NT2/D1 (cell line): ENCODE measurements at regions not wholly inside any gene's neighbourhood (a gene's known extent, or its start where the extent isn't known, plus 50 kb on each side); places are given as distances from the start of the nearest gene placed in this dataset.
"Not testable (repeated sequence)": the region's sequence is repeated elsewhere in the genome, so short reads cannot be mapped to it uniquely, and the experiment has no call there.

Source experiments
- DNase-seq: peaks from one replicate; pipeline ENCODE4 v3.0.0-alpha.2; 2011; ENCODE audit warnings: low read depth, low spot score
- H3K27me3 ChIP-seq: 2 replicates; pipeline ENCODE4 v1.6.0; 2011; ENCODE audit warnings: mild to moderate bottlenecking; ENCODE audit not compliant: insufficient read length, insufficient read depth
- H3K36me3 ChIP-seq: 2 replicates; pipeline ENCODE4 v1.6.1; 2011; ENCODE audit warnings: mild to moderate bottlenecking, low read length, mixed read lengths; ENCODE audit not compliant: insufficient read depth, insufficient read length
- H3K4me1 ChIP-seq: 2 replicates; pipeline ENCODE4 v1.5.1; 2011; ENCODE audit not compliant: insufficient read depth, insufficient read length
- H3K4me3 ChIP-seq: 2 replicates; pipeline ENCODE4 v1.5.1; 2011; ENCODE audit warnings: low read depth; ENCODE audit not compliant: insufficient read length
- H3K9ac ChIP-seq: 2 replicates; pipeline ENCODE4 v1.6.0; 2011; ENCODE audit warnings: low read depth; ENCODE audit not compliant: insufficient read length
- H3K9me3 ChIP-seq: 2 replicates; pipeline ENCODE4 v1.5.1; 2011; ENCODE audit warnings: mild to moderate bottlenecking, low read length; ENCODE audit not compliant: insufficient read depth
- SUZ12 ChIP-seq: IDR thresholded peaks from 2 replicates; pipeline ENCODE4 v1.6.1; 2011; ENCODE audit not compliant: insufficient read length, insufficient read depth; ENCODE audit errors: extremely low read depth
- YY1 ChIP-seq: IDR thresholded peaks from 2 replicates; pipeline ENCODE4 v1.6.1; 2011; ENCODE audit not compliant: insufficient read length, insufficient read depth
- ZNF274 ChIP-seq: IDR thresholded peaks from 2 replicates; pipeline ENCODE4 v1.6.1; 2011; ENCODE audit warnings: mild to moderate bottlenecking, low read depth, low read length

DNA sequence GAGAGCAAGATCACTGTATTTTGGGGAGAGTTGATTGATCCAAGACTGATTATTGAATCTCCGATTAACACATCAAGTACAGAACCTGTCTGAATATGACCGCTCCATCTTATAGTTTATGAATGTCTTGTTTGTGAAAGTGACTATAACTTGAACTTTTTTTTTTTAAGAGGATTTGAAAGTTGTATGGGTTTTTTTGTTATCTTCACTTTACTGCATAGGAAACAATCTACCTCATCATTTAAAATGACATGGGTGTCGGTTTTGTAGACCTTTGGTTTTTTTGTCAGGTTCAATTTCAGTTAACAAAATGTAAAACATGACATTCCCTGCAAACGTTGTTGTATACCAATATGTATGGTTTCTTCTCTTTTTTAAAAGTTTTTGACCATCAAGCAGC is 103.0 kb upstream of the NUDT6 start:
- Histone ChIP-seq H3K9ac (no peak overlapping the region), H3K4me1 (no peaks in the 10 kb centered on the region), H3K4me3 (no peak overlapping the region), H3K36me3 (peaks cover 3% of the 10 kb centered on the region), H3K9me3 (no peaks in the 10 kb centered on the region), H3K27me3 (no peaks in the 10 kb centered on the region)
- no peak for DNase-seq
- TF ChIP-seq SUZ12: no peak

DNA sequence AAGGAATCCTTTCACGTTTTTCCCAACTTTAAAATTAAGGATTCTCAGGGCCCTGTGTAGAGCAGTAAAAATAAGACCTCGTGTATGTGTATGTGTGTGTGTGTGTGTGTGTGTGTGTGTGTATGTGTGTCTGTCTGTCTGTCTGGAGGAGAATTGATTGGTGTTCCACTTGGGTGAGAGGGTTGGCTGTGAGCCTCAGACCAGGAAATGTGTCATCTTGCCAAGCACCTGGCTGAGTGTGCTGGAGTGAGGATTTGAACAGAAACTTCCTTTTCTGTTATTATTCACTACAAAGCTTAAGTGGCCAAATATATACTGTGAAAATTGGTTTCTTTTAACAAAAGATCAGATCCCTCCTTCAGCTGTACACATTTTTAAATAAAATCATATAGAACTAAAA is 103.6 kb upstream of the NUDT6 start:
- H3K9me3 ChIP-seq, H3K27me3 ChIP-seq, H3K4me1 ChIP-seq, H3K9ac ChIP-seq, H3K36me3 ChIP-seq, H3K4me3 ChIP-seq, DNase-seq: not testable (repeated sequence)

DNA sequence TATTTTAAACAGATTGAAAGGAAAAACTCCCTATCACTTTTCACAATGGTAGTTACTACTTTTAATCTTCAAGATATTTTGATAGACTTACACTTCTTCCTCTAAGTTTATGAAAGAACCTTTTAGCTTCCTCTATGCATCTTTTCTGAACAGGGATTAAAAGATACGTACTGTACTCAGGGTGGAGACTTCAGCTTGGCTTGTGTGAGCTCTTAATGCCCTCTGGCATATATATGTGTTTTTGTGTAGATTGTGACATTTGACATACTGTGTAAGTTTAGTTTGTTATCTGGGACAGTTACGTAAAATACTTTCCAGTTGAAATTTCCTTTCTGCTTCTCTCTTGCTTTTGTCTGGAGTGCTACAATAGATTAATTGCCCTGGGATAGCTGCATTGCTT is 109.3 kb upstream of the NUDT6 start:
- H3K9me3 ChIP-seq: no peaks in the 10 kb centered on the region
- H3K27me3 ChIP-seq: no peaks in the 10 kb centered on the region
- H3K9ac ChIP-seq: no peak overlapping the region
- no peak overlapping the region for H3K4me3 ChIP-seq
- no peaks in the 10 kb centered on the region for H3K4me1 ChIP-seq
- DNase-seq: no peak
- H3K36me3 ChIP-seq: peaks cover 3% of the 10 kb centered on the region
- TF ChIP-seq ZNF274 (no peak), YY1 (no peak), SUZ12 (no peak)

- no peak overlapping the region for H3K4me3 ChIP-seq
- H3K27me3 ChIP-seq: no peaks in the 10 kb centered on the region
- TF ChIP-seq YY1 (no peak), SUZ12 (no peak), ZNF274 (no peak)
- H3K9ac ChIP-seq: no peak overlapping the region
- no peaks in the 10 kb centered on the region for H3K9me3 ChIP-seq
- no peak for DNase-seq
- H3K36me3 ChIP-seq: no peaks in the 10 kb centered on the region
- no peaks in the 10 kb centered on the region for H3K4me1 ChIP-seq
Measured at GRCh38 chr4:123034023-123034422, 111.6 kb upstream of the NUDT6 start.

DNA sequence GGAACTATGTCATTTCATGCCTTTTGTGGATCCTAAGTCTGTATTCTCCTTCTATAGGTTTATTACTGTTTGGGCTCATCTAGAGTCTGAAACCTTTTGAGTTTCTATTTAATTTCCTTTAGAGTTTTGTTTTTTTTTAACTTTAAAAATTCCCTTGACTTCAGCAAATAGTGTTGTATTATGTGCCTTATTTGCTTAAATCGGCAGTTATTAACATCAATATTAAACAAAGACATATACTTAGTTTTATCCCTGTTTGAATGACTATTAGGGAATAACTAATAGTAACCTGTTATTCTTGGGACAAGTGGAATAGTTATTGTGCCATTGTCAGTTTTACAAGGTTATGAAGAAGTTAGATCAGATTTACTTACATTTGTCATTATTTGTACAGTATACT is 112.8 kb upstream of the NUDT6 start:
- Histone ChIP-seq H3K4me1 (no peaks in the 10 kb centered on the region), H3K36me3 (no peaks in the 10 kb centered on the region), H3K4me3 (no peak overlapping the region), H3K27me3 (no peaks in the 10 kb centered on the region), H3K9me3 (no peaks in the 10 kb centered on the region), H3K9ac (no peak overlapping the region)
- no peak for DNase-seq
- no peak for TF ChIP-seq ZNF274
- TF ChIP-seq YY1: no peak
- no peak for TF ChIP-seq SUZ12

DNA sequence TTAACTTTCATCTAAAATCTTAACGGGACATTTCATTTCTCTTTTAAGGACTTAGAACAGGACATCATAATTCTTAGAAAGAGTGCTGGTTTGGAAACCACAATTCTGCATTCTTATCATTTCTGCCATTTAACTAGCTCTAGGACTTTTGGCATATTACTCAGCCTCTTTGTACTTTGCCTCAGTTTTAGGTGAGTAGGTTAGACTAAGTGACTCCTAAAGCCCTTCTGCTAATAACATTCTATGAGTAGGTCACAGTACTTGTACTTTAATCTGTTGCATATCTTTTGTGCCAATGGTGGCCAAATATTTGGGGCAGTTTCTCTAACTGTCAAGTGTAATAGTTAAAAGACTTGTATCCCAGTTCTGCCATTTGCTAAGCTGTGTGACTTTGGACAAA is 115.4 kb upstream of the NUDT6 start:
- Histone ChIP-seq H3K4me1 (no peaks in the 10 kb centered on the region), H3K4me3 (no peak overlapping the region), H3K36me3 (no peaks in the 10 kb centered on the region), H3K9ac (no peak overlapping the region), H3K9me3 (peaks cover 4% of the 10 kb centered on the region), H3K27me3 (no peaks in the 10 kb centered on the region)
- TF ChIP-seq YY1 (no peak), SUZ12 (no peak), ZNF274 (no peak)
- no peak for DNase-seq

- no peaks in the 10 kb centered on the region for H3K27me3 ChIP-seq
- no peak for TF ChIP-seq YY1
- no peak overlapping the region for H3K4me3 ChIP-seq
- H3K9ac ChIP-seq: no peak overlapping the region
- H3K36me3 ChIP-seq: no peaks in the 10 kb centered on the region
- no peak for DNase-seq
- no peaks in the 10 kb centered on the region for H3K4me1 ChIP-seq
- peaks cover 7% of the 10 kb centered on the region for H3K9me3 ChIP-seq
Measured at GRCh38 chr4:123042095-123042494, 119.7 kb upstream of the NUDT6 start.

- peaks cover 7% of the 10 kb centered on the region for H3K9me3 ChIP-seq
- no peaks in the 10 kb centered on the region for H3K36me3 ChIP-seq
- no peak for DNase-seq
- H3K4me3 ChIP-seq: no peak overlapping the region
- no peak for TF ChIP-seq YY1
- TF ChIP-seq SUZ12: no peak
- TF ChIP-seq ZNF274: no peak
- H3K27me3 ChIP-seq: no peaks in the 10 kb centered on the region
- H3K9ac ChIP-seq: no peak overlapping the region
- H3K4me1 ChIP-seq: no peaks in the 10 kb centered on the region
Measured at GRCh38 chr4:123043013-123043412, 120.6 kb upstream of the NUDT6 start.
